ENCODE measurements at regions not wholly inside any gene's neighbourhood (a gene's known extent, or its start where the extent isn't known, plus 50 kb on each side); places are given as distances from the start of the nearest gene placed in this dataset.

- no peak for ATAC-seq
- TF ChIP-seq ISL1 (CRISPR knock-in tag; IDR thresholded peaks at IDR 0.05), result no peak
- no peak for TF ChIP-seq TCF4 (CRISPR knock-in tag; IDR thresholded peaks at IDR 0.05; ENCODE audit: borderline replicate concordance)
- no peak for TF ChIP-seq CSDC2 (CRISPR knock-in tag; IDR thresholded peaks at IDR 0.05)
- TF ChIP-seq OSR1 (CRISPR knock-in tag; IDR thresholded peaks at IDR 0.05), result no peak
- no peak for TF ChIP-seq ZFP3 (CRISPR knock-in tag; IDR thresholded peaks at IDR 0.05)
These were observed 160.6 kb upstream of the CDH20 start for GRCh38 chr18:61172624-61173023.

GRCh38 chr18:61173554-61173953 is 159.7 kb upstream of the CDH20 start:
- no peak for ATAC-seq
- no peak for TF ChIP-seq PATZ1 (CRISPR knock-in tag; IDR thresholded peaks at IDR 0.05; ENCODE audit: borderline replicate concordance)
- TF ChIP-seq TOX (CRISPR knock-in tag; IDR thresholded peaks at IDR 0.05; ENCODE audit: borderline replicate concordance), result no peak
- no peak for TF ChIP-seq ZFP3 (CRISPR knock-in tag; IDR thresholded peaks at IDR 0.05)
- no peak for TF ChIP-seq ZNF8 (CRISPR knock-in tag; IDR thresholded peaks at IDR 0.05)
- no peak for TF ChIP-seq ZC3H10 (CRISPR knock-in tag; IDR thresholded peaks at IDR 0.05)
- no peak for TF ChIP-seq GLIS3 (CRISPR knock-in tag; IDR thresholded peaks at IDR 0.05)
- TF ChIP-seq ESRRG (CRISPR knock-in tag; IDR thresholded peaks at IDR 0.05), result no peak
- TF ChIP-seq BACH2 (CRISPR knock-in tag; IDR thresholded peaks at IDR 0.05; ENCODE audit: borderline replicate concordance), result no peak
- TF ChIP-seq ZNF70 (CRISPR knock-in tag; IDR thresholded peaks at IDR 0.05), result no peak
- TF ChIP-seq CREB5 (CRISPR knock-in tag; IDR thresholded peaks at IDR 0.05; ENCODE audit: low read depth), result no peak
- no peak for TF ChIP-seq CSDC2 (CRISPR knock-in tag; IDR thresholded peaks at IDR 0.05)
- TF ChIP-seq RARB (CRISPR knock-in tag; IDR thresholded peaks at IDR 0.05), result no peak
- no peak for TF ChIP-seq OSR1 (CRISPR knock-in tag; IDR thresholded peaks at IDR 0.05)
- no peak for TF ChIP-seq ARNTL (CRISPR knock-in tag; IDR thresholded peaks at IDR 0.05; ENCODE audit: borderline replicate concordance, low read depth)
- no peak for TF ChIP-seq TSHZ2 (CRISPR knock-in tag; IDR thresholded peaks at IDR 0.05)
- no peak for TF ChIP-seq PPARA (CRISPR knock-in tag; IDR thresholded peaks at IDR 0.05; ENCODE audit: borderline replicate concordance)
- no peak for TF ChIP-seq SNAI2 (CRISPR knock-in tag; IDR thresholded peaks at IDR 0.05)

GRCh38 chr18:61183798-61184197 is 149.4 kb upstream of the CDH20 start:
- no peak for TF ChIP-seq BACH2 (CRISPR knock-in tag; IDR thresholded peaks at IDR 0.05; ENCODE audit: borderline replicate concordance)
- TF ChIP-seq ESRRG (CRISPR knock-in tag; IDR thresholded peaks at IDR 0.05), result no peak
- no peak for TF ChIP-seq ZFP3 (CRISPR knock-in tag; IDR thresholded peaks at IDR 0.05)
- no peak for TF ChIP-seq CSRNP3 (CRISPR knock-in tag; IDR thresholded peaks at IDR 0.05)
- no peak for TF ChIP-seq PPARA (CRISPR knock-in tag; IDR thresholded peaks at IDR 0.05; ENCODE audit: borderline replicate concordance)
- TF ChIP-seq ZFP30 (CRISPR knock-in tag; IDR thresholded peaks at IDR 0.05), result no peak
- TF ChIP-seq ARNTL (CRISPR knock-in tag; IDR thresholded peaks at IDR 0.05; ENCODE audit: borderline replicate concordance, low read depth), result no peak

GRCh38 chr18:61187971-61188370 is 145.3 kb upstream of the CDH20 start:
- TF ChIP-seq ZNF70 (CRISPR knock-in tag; IDR thresholded peaks at IDR 0.05), result no peak
- no peak for TF ChIP-seq ESRRG (CRISPR knock-in tag; IDR thresholded peaks at IDR 0.05)
- no peak for TF ChIP-seq CSRNP3 (CRISPR knock-in tag; IDR thresholded peaks at IDR 0.05)
- TF ChIP-seq ZC3H10 (CRISPR knock-in tag; IDR thresholded peaks at IDR 0.05), result no peak
- no peak for TF ChIP-seq SNAI2 (CRISPR knock-in tag; IDR thresholded peaks at IDR 0.05)
- no peak for TF ChIP-seq PPARA (CRISPR knock-in tag; IDR thresholded peaks at IDR 0.05; ENCODE audit: borderline replicate concordance)
- no peak for TF ChIP-seq TOX (CRISPR knock-in tag; IDR thresholded peaks at IDR 0.05; ENCODE audit: borderline replicate concordance)
- no peak for TF ChIP-seq ZFP30 (CRISPR knock-in tag; IDR thresholded peaks at IDR 0.05)
- TF ChIP-seq TSHZ2 (CRISPR knock-in tag; IDR thresholded peaks at IDR 0.05), result no peak
- TF ChIP-seq CREB5 (CRISPR knock-in tag; IDR thresholded peaks at IDR 0.05; ENCODE audit: low read depth), result no peak
- ATAC-seq, result no peak

More at GRCh38 chr18:61183798-61184197, 149.4 kb upstream of the CDH20 start:
- no peak for ATAC-seq

Data from SK-N-SH treated with all-trans-retinoic acid at 6 μM for 48 hours (cell line).